ENCODE measurements at regions not wholly inside any gene's neighbourhood (a gene's known extent, or its start where the extent isn't known, plus 50 kb on each side); places are given as distances from the start of the nearest gene placed in this dataset.

DNA sequence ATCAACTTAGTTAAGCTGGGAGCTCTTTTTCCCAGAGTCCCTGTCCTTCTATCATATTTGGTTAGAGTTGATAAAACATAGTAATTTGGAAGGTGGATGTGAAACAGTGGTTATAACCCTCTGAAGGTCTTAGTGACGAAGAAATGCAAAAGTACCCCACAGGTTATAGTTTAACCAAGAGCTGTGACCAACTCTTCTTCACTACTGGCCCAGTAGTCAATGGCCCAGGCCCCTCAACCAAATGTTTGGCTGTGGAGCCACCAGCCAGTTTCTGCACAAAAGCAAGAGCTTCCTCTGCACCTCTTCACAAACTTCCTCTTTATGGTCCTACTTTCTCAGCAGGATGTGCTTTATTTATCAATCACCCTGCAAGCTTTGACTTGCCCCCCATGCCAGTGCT, 132.6 kb downstream of the BMP4 start:
- Mint-ChIP-seq H3K9me3 (peaks cover 0 to 6% (median 2%) of the 10 kb centered on the region in 7 donors), H3K4me3 (no peak overlapping the region), H3K27ac (no peak overlapping the region), H3K36me3 (no peaks in the 10 kb centered on the region), H3K4me1 (no peaks in the 10 kb centered on the region), H3K27me3 (ENCODE audit: low read depth in 3 of 3) (peaks cover 0 to 4% (median 2%) of the 10 kb centered on the region in 3 donors)
- Histone ChIP-seq H2AFZ (ENCODE audit: insufficient read depth, low read depth, low read length, poor library complexity, severe bottlenecking) (no peak overlapping the region), H4K20me1 (ENCODE audit: insufficient read depth, low read length) (no peaks in the 10 kb centered on the region), H3K36me3 (replicated peaks in 1 of 2; ENCODE audit: control insufficient read depth in 1 of 2, insufficient read depth in 2 of 2, low read length in 2 of 2) (no peaks in the 10 kb centered on the region), H3K9me3 (replicated peaks in 1 of 2; ENCODE audit: control insufficient read depth in 1 of 2, insufficient read depth in 1 of 2, low read length in 2 of 2) (peaks cover 2 to 6% of the 10 kb centered on the region in 2 donors), H3K4me1 (ENCODE audit: control insufficient read depth in 1 of 2, insufficient read depth in 2 of 2, low read length in 2 of 2) (no peaks in the 10 kb centered on the region), H3K4me3 (replicated peaks in 1 of 3; ENCODE audit: low read depth in 2 of 3, low read length in 3 of 3) (no peak overlapping the region), H3K9ac (ENCODE audit: insufficient read depth, low read length, poor library complexity, severe bottlenecking) (no peak overlapping the region), H3K27ac (ENCODE audit: low read depth in 1 of 2, low read length in 2 of 2) (no peak overlapping the region), H3K4me2 (replicated peaks; ENCODE audit: extremely low read depth, low read length, poor library complexity, severe bottlenecking) (no peak overlapping the region), H3K79me2 (ENCODE audit: insufficient read depth, low read length) (no peaks in the 10 kb centered on the region), H3K27me3 (ENCODE audit: control insufficient read depth in 2 of 2, insufficient read depth in 2 of 2, low read length in 2 of 2) (no peaks in the 10 kb centered on the region)
- no CpG with 5 or more reads among the region's 1 CpG for WGBS (ENCODE audit: insufficient coverage)
- TF ChIP-seq, protein P1, sequence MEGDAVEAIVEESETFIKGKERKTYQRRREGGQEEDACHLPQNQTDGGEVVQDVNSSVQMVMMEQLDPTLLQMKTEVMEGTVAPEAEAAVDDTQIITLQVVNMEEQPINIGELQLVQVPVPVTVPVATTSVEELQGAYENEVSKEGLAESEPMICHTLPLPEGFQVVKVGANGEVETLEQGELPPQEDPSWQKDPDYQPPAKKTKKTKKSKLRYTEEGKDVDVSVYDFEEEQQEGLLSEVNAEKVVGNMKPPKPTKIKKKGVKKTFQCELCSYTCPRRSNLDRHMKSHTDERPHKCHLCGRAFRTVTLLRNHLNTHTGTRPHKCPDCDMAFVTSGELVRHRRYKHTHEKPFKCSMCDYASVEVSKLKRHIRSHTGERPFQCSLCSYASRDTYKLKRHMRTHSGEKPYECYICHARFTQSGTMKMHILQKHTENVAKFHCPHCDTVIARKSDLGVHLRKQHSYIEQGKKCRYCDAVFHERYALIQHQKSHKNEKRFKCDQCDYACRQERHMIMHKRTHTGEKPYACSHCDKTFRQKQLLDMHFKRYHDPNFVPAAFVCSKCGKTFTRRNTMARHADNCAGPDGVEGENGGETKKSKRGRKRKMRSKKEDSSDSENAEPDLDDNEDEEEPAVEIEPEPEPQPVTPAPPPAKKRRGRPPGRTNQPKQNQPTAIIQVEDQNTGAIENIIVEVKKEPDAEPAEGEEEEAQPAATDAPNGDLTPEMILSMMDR (IDR thresholded peaks at IDR 0.05): no peak
- intact Hi-C loops (cut with micrococcal nuclease): no loop called here
- DNase-seq: no peak

DNA sequence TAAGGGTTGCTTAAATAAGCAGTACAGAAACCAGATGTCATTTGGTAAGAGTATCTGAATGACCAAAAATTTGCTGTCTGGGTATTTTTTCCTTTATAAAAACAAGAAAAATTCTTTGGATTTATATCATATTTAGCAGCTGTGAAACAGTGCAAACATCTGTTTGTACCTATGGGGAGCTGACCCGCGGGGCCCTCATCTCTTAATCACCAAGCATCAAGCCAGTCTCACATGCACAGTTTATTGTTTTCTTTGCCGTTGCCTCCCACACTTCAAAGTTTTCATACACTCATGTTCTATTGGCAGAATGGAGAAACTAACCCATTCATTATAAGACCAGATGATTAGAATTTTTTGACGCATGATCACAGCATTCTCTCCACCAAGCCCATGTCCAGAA, 142.2 kb downstream of the BMP4 start:
- WGBS (ENCODE audit: insufficient coverage): 40% methylated on average over 1 of the region's 4 CpGs
- Histone ChIP-seq H3K36me3 (replicated peaks in 1 of 2; ENCODE audit: control insufficient read depth in 1 of 2, insufficient read depth in 2 of 2, low read length in 2 of 2) (no peaks in the 10 kb centered on the region), H3K9ac (ENCODE audit: insufficient read depth, low read length, poor library complexity, severe bottlenecking) (no peak overlapping the region), H3K4me2 (replicated peaks; ENCODE audit: extremely low read depth, low read length, poor library complexity, severe bottlenecking) (no peak overlapping the region), H3K79me2 (ENCODE audit: insufficient read depth, low read length) (no peaks in the 10 kb centered on the region), H3K4me3 (replicated peaks in 1 of 3; ENCODE audit: low read depth in 2 of 3, low read length in 3 of 3) (no peak overlapping the region), H3K27me3 (ENCODE audit: control insufficient read depth in 2 of 2, insufficient read depth in 2 of 2, low read length in 2 of 2) (no peaks in the 10 kb centered on the region), H3K4me1 (ENCODE audit: control insufficient read depth in 1 of 2, insufficient read depth in 2 of 2, low read length in 2 of 2) (no peaks in the 10 kb centered on the region), H3K27ac (ENCODE audit: low read depth in 1 of 2, low read length in 2 of 2) (no peak overlapping the region), H4K20me1 (ENCODE audit: insufficient read depth, low read length) (no peaks in the 10 kb centered on the region), H3K9me3 (replicated peaks in 1 of 2; ENCODE audit: control insufficient read depth in 1 of 2, insufficient read depth in 1 of 2, low read length in 2 of 2) (peaks cover 0 to 4% of the 10 kb centered on the region in 2 donors), H2AFZ (ENCODE audit: insufficient read depth, low read depth, low read length, poor library complexity, severe bottlenecking) (no peak overlapping the region)
- intact Hi-C loops (cut with micrococcal nuclease): no loop called here
- H3K4me3 Mint-ChIP-seq: no peak overlapping the region
- peaks cover 2 to 10% (median 7%) of the 10 kb centered on the region in 7 donors for H3K9me3 Mint-ChIP-seq
- no peaks in the 10 kb centered on the region for H3K4me1 Mint-ChIP-seq
- no peak overlapping the region for H3K27ac Mint-ChIP-seq
- no peaks in the 10 kb centered on the region for H3K27me3 Mint-ChIP-seq (ENCODE audit: low read depth in 3 of 3)
- H3K36me3 Mint-ChIP-seq: no peaks in the 10 kb centered on the region
- DNase-seq: no peak
- TF ChIP-seq, protein P1 (IDR thresholded peaks at IDR 0.05): no peak

Data from CD14-positive monocyte (primary cell).